ENCODE measurements at regions not wholly inside any gene's neighbourhood (a gene's known extent, or its start where the extent isn't known, plus 50 kb on each side); places are given as distances from the start of the nearest gene placed in this dataset.

DNA sequence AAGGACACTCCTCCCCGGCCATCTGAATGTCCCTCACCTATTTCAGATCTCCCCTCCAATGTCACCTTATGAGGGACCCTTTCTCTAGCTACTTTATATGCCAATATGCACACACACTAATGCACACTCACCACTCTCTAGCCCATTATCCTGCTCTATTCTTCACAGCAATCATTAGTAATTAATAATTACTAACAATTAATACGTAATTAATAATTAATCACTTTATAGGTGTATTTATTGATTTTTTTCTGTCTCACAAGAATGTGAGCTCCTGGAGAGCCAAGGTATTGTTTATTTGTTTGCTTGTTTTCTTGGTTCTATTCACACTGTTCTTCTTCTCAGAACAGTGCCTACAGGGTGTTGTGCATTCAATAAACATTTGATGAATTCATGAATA, 385.2 kb upstream of the DUSP10 start:
- H3K9me3 Mint-ChIP-seq (ENCODE audit: low read depth), result peaks cover 4% of the 10 kb centered on the region
- no peak overlapping the region for H3K4me3 Mint-ChIP-seq (ENCODE audit: low read depth)
- no peaks in the 10 kb centered on the region for H3K27me3 Mint-ChIP-seq
- no peaks in the 10 kb centered on the region for H3K36me3 Mint-ChIP-seq (ENCODE audit: insufficient read depth)
- no peak overlapping the region for H3K27ac Mint-ChIP-seq
- DNase-seq (ENCODE audit: low spot score, unreplicated experiment), result no peak
- peaks cover 2% of the 10 kb centered on the region for H3K4me1 Mint-ChIP-seq (ENCODE audit: low read depth)
- TF ChIP-seq, protein P1, sequence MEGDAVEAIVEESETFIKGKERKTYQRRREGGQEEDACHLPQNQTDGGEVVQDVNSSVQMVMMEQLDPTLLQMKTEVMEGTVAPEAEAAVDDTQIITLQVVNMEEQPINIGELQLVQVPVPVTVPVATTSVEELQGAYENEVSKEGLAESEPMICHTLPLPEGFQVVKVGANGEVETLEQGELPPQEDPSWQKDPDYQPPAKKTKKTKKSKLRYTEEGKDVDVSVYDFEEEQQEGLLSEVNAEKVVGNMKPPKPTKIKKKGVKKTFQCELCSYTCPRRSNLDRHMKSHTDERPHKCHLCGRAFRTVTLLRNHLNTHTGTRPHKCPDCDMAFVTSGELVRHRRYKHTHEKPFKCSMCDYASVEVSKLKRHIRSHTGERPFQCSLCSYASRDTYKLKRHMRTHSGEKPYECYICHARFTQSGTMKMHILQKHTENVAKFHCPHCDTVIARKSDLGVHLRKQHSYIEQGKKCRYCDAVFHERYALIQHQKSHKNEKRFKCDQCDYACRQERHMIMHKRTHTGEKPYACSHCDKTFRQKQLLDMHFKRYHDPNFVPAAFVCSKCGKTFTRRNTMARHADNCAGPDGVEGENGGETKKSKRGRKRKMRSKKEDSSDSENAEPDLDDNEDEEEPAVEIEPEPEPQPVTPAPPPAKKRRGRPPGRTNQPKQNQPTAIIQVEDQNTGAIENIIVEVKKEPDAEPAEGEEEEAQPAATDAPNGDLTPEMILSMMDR (IDR thresholded peaks at IDR 0.05; ENCODE audit: unreplicated experiment), result no peak

DNA sequence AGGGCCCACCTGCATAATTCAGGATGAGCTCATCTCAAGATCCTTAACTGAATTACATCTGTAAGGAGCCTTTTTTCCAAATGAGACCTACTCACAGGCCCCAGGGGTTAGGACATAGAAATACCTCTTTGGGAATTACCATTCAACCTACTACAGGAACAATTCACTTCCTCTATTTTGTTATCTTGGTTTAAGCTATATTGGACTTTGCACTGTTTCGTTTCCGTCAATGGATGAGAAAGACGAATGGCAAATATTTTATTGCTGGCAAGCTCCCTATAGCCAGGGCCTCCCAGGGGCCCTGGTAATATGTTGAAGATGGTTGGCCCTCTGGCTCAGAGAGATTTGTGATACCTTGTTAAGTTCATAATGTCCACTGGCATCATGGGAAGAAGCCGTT, 384.2 kb upstream of the DUSP10 start:
- peaks cover 4% of the 10 kb centered on the region for H3K9me3 Mint-ChIP-seq (ENCODE audit: low read depth)
- DNase-seq (ENCODE audit: low spot score, unreplicated experiment), result no peak
- no peaks in the 10 kb centered on the region for H3K27me3 Mint-ChIP-seq
- no peak overlapping the region for H3K4me3 Mint-ChIP-seq (ENCODE audit: low read depth)
- TF ChIP-seq, protein P1 (IDR thresholded peaks at IDR 0.05; ENCODE audit: unreplicated experiment), result no peak
- H3K27ac Mint-ChIP-seq, result no peak overlapping the region
- H3K36me3 Mint-ChIP-seq (ENCODE audit: insufficient read depth), result no peaks in the 10 kb centered on the region
- peaks cover 2% of the 10 kb centered on the region for H3K4me1 Mint-ChIP-seq (ENCODE audit: low read depth)

- Mint-ChIP-seq H3K4me3 (ENCODE audit: low read depth) (no peak overlapping the region), H3K27me3 (no peaks in the 10 kb centered on the region), H3K27ac (no peak overlapping the region), H3K36me3 (ENCODE audit: insufficient read depth) (no peaks in the 10 kb centered on the region), H3K4me1 (ENCODE audit: low read depth) (peaks cover 2% of the 10 kb centered on the region), H3K9me3 (ENCODE audit: low read depth) (peaks cover 4% of the 10 kb centered on the region)
- DNase-seq (ENCODE audit: low spot score, unreplicated experiment), result no peak
- TF ChIP-seq, protein P1 (IDR thresholded peaks at IDR 0.05; ENCODE audit: unreplicated experiment), result peak; percentile 39
Measured at GRCh38 chr1:222124602-222125001, 382.7 kb upstream of the DUSP10 start.

DNA sequence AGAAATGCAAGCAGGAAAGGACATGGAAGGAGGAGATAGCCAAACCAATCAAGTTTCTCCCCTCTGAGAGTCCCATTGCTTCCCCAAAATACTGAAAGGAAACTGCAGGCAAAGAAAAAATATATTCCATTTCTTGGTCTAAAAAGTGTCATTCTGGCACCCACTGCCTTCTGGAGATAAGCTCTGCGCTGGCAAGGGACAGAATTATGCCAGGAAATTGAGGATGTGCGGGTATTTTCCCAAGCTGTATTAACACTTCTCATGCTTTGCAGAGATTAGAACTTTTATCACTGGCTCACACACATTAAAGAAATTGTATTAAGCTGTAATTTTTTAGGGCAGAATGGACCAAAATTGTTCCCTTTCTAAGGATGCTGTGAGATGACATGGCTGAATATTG, 381.2 kb upstream of the DUSP10 start:
- Mint-ChIP-seq H3K9me3 (ENCODE audit: low read depth) (peaks cover 4% of the 10 kb centered on the region), H3K36me3 (ENCODE audit: insufficient read depth) (no peaks in the 10 kb centered on the region), H3K4me1 (ENCODE audit: low read depth) (peaks cover 2% of the 10 kb centered on the region), H3K27me3 (no peaks in the 10 kb centered on the region), H3K27ac (no peak overlapping the region), H3K4me3 (ENCODE audit: low read depth) (no peak overlapping the region)
- TF ChIP-seq, protein P1 (IDR thresholded peaks at IDR 0.05; ENCODE audit: unreplicated experiment), result no peak
- no peak for DNase-seq (ENCODE audit: low spot score, unreplicated experiment)

GRCh38 chr1:222117809-222118208, 375.9 kb upstream of the DUSP10 start:
- TF ChIP-seq, protein P1 (IDR thresholded peaks at IDR 0.05; ENCODE audit: unreplicated experiment), result no peak
- no peaks in the 10 kb centered on the region for H3K9me3 Mint-ChIP-seq (ENCODE audit: low read depth)
- H3K36me3 Mint-ChIP-seq (ENCODE audit: insufficient read depth), result no peaks in the 10 kb centered on the region
- DNase-seq (ENCODE audit: low spot score, unreplicated experiment), result no peak
- no peak overlapping the region for H3K27ac Mint-ChIP-seq
- H3K27me3 Mint-ChIP-seq, result no peaks in the 10 kb centered on the region
- H3K4me1 Mint-ChIP-seq (ENCODE audit: low read depth), result no peaks in the 10 kb centered on the region
- no peak overlapping the region for H3K4me3 Mint-ChIP-seq (ENCODE audit: low read depth)
